OCI-LY7 (cell line): ENCODE measurements at regions not wholly inside any gene's neighbourhood (a gene's known extent, or its start where the extent isn't known, plus 50 kb on each side); places are given as distances from the start of the nearest gene placed in this dataset.
"Not testable (repeated sequence)": the region's sequence is repeated elsewhere in the genome, so short reads cannot be mapped to it uniquely, and the experiment has no call there.

Experiments
- BruUV-seq: library from RNA; stranded (reverse); fragments of 400-500 nt; replicated peaks from 2 replicates; lab custom pipeline; 2021; lab: Mats Ljungman, UMichigan
- CTCF ChIA-PET: fragments of 300-600 bp; sonication (Branson Sonifier 250); formaldehyde crosslinking; loops from one replicate; lab custom pipeline; 2022; ENCODE audit warnings: antibody characterized with exemption; ENCODE audit not compliant: unreplicated experiment; lab: Charles Lee
- POLR2A ChIA-PET: fragments of 300-600 bp; sonication (Branson Sonifier 250); formaldehyde crosslinking; loops from one replicate; lab custom pipeline; 2022; ENCODE audit warnings: antibody characterized with exemption; lab: Charles Lee
- DNase-seq: peaks from one replicate; pipeline ENCODE4 v3.0.0-alpha.2; 2015; ENCODE audit warnings: low spot score
- H2AFZ ChIP-seq: fragments of 200-600 bp; sonication (generic), shearing (Covaris generic); 2 replicates; pipeline ENCODE4 v1.6.1; 2014; ENCODE audit warnings: mild to moderate bottlenecking, antibody characterized with exemption, low read length, moderate library complexity
- H3K27ac ChIP-seq: fragments of 200-600 bp; sonication (generic); 2 replicates; pipeline ENCODE4 v1.5.1; 2014; ENCODE audit warnings: mixed run types, low read depth, mild to moderate bottlenecking, moderate library complexity, low read length, inconsistent platforms; ENCODE audit not compliant: poor library complexity, severe bottlenecking
- H3K36me3 ChIP-seq: fragments of 200-600 bp; sonication (generic); 2 replicates; pipeline ENCODE4 v1.6.1; 2014; ENCODE audit warnings: mild to moderate bottlenecking, antibody characterized with exemption, low read length, moderate library complexity, mixed read lengths; ENCODE audit not compliant: insufficient read depth
- H3K4me1 ChIP-seq: fragments of 200-600 bp; sonication (generic); 2 replicates; pipeline ENCODE4 v1.5.1; 2014; ENCODE audit warnings: mild to moderate bottlenecking, low read length; ENCODE audit not compliant: insufficient read depth, poor library complexity, severe bottlenecking
- H3K4me2 ChIP-seq: fragments of 200-600 bp; sonication (generic); 2 replicates; pipeline ENCODE4 v1.6.1; 2014; ENCODE audit warnings: mild to moderate bottlenecking, low read length
- H3K4me3 ChIP-seq: fragments of 200-600 bp; sonication (generic); 2 replicates; pipeline ENCODE4 v1.5.1; 2014; ENCODE audit warnings: mild to moderate bottlenecking, low read depth, low read length; ENCODE audit not compliant: poor library complexity, severe bottlenecking
- H3K79me2 ChIP-seq: fragments of 200-600 bp; sonication (generic); 2 replicates; pipeline ENCODE4 v1.6.1; 2016; ENCODE audit warnings: low read depth, mild to moderate bottlenecking, low read length, moderate library complexity, mixed read lengths; ENCODE audit not compliant: insufficient read depth
- H3K9me2 ChIP-seq: fragments of 200-600 bp; sonication (generic); 2 replicates; pipeline ENCODE4 v1.6.1; 2016; ENCODE audit warnings: mild to moderate bottlenecking, low read length, mixed read lengths; ENCODE audit not compliant: insufficient read depth
- H3K9me3 ChIP-seq: fragments of 200-600 bp; sonication (generic); 2 replicates; pipeline ENCODE4 v1.6.1; 2014; ENCODE audit warnings: mild to moderate bottlenecking, mixed run types, low read length, mixed read lengths
- H4K20me1 ChIP-seq: fragments of 200-600 bp; sonication (generic); 2 replicates; pipeline ENCODE4 v1.6.1; 2014; ENCODE audit warnings: mild to moderate bottlenecking, antibody characterized with exemption, low read length, moderate library complexity, mixed read lengths; ENCODE audit not compliant: insufficient read depth
- EZH2phosphoT487 ChIP-seq: fragments of 200-600 bp; sonication (generic); IDR thresholded peaks from 2 replicates; pipeline ENCODE4 v1.6.1; 2018; ENCODE audit warnings: low read depth, borderline replicate concordance, mild to moderate bottlenecking, mixed run types, antibody characterized with exemption, low read length, moderate library complexity, mixed read lengths
- intact Hi-C: fragments of 100-400 bp; cut with micrococcal nuclease; formaldehyde crosslinking; loops from one replicate; pipeline ENCODE4 v1.10.0; 2022; ENCODE audit not compliant: unreplicated experiment
- TF ChIP-seq, protein P1 (sequence below): fragments of 200-600 bp; sonication (generic); conservative IDR thresholded peaks from 2 replicates; pipeline ENCODE4 v1.5.1; 2014; ENCODE audit warnings: mild to moderate bottlenecking, antibody characterized with exemption, low read length, moderate library complexity, mixed read lengths

DNA sequence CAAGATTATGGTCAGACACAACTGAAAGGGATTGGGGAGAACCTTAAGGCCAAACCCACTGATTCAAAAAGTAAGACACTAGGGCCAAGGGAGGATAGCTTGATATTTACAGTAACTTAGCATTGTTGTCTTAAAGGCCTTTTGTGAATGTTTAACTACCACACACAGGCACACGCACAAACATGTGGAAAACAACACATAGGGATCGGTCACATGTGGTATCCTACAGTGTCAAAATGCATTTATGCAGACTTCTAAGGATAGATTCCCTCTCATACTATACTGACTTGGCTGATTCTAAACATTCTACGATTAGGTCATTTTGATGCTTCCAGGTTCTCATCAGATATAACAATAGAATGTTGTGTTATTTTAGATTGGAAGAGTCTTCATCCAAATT, 638.9 kb upstream of the LRRTM1 start:
- H3K27ac ChIP-seq = no peak overlapping the region
- H3K4me2 ChIP-seq = no peak overlapping the region
- no TSS peak for BruUV-seq
- H3K9me3 ChIP-seq = no peaks in the 10 kb centered on the region
- no peaks in the 10 kb centered on the region for H4K20me1 ChIP-seq
- intact Hi-C loops = no loop called here
- H3K9me2 ChIP-seq = no peaks in the 10 kb centered on the region
- H3K4me1 ChIP-seq = no peaks in the 10 kb centered on the region
- H3K79me2 ChIP-seq = no peaks in the 10 kb centered on the region
- H3K4me3 ChIP-seq = no peak overlapping the region
- ChIA-PET POLR2A (interaction anchor here (0.7 to 0.8 kb wide), 4 partner anchors 11 to 300 kb away, joined by 3 to 5 read pairs (median 4); no protein-coding TSS in a partner anchor), CTCF (no interaction called here)
- no peaks in the 10 kb centered on the region for H3K36me3 ChIP-seq
- DNase-seq = no peak
- TF ChIP-seq, protein P1, sequence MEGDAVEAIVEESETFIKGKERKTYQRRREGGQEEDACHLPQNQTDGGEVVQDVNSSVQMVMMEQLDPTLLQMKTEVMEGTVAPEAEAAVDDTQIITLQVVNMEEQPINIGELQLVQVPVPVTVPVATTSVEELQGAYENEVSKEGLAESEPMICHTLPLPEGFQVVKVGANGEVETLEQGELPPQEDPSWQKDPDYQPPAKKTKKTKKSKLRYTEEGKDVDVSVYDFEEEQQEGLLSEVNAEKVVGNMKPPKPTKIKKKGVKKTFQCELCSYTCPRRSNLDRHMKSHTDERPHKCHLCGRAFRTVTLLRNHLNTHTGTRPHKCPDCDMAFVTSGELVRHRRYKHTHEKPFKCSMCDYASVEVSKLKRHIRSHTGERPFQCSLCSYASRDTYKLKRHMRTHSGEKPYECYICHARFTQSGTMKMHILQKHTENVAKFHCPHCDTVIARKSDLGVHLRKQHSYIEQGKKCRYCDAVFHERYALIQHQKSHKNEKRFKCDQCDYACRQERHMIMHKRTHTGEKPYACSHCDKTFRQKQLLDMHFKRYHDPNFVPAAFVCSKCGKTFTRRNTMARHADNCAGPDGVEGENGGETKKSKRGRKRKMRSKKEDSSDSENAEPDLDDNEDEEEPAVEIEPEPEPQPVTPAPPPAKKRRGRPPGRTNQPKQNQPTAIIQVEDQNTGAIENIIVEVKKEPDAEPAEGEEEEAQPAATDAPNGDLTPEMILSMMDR = no peak
- TF ChIP-seq EZH2phosphoT487 = no peak
- no peak overlapping the region for H2AFZ ChIP-seq

DNA sequence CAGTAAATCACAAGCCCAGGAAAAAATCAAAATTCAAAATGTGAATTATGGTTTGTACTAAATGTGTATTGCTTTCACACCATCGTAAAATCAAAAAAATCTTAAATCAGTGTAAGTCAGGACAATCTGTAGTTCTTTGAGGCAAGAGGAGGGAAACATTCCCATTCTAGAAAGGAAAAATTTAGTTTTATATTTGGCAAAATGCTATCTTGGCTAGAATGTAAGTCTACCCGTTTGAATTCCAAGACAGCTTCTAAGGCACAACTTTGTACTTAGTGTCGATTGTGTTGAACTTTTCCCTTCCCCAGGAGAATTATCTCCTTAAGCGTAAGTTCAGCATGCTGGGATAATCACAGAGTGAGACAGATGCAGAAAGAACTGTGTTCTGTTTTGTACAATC, 638.2 kb upstream of the LRRTM1 start:
- Histone ChIP-seq H3K36me3 (no peaks in the 10 kb centered on the region), H4K20me1 (no peaks in the 10 kb centered on the region), H3K4me2 (no peak overlapping the region), H3K9me3 (no peaks in the 10 kb centered on the region), H3K4me1 (no peaks in the 10 kb centered on the region), H3K4me3 (no peak overlapping the region), H3K27ac (no peak overlapping the region), H3K79me2 (no peaks in the 10 kb centered on the region), H2AFZ (no peak overlapping the region), H3K9me2 (no peaks in the 10 kb centered on the region)
- ChIA-PET CTCF (no interaction called here), POLR2A (interaction anchor here (0.7 to 0.8 kb wide), 4 partner anchors 12 to 299 kb away, joined by 3 to 5 read pairs (median 4); no protein-coding TSS in a partner anchor)
- intact Hi-C loops = no loop called here
- DNase-seq = no peak
- no peak for TF ChIP-seq EZH2phosphoT487
- TF ChIP-seq, protein P1 = no peak
- BruUV-seq = no TSS peak

DNA sequence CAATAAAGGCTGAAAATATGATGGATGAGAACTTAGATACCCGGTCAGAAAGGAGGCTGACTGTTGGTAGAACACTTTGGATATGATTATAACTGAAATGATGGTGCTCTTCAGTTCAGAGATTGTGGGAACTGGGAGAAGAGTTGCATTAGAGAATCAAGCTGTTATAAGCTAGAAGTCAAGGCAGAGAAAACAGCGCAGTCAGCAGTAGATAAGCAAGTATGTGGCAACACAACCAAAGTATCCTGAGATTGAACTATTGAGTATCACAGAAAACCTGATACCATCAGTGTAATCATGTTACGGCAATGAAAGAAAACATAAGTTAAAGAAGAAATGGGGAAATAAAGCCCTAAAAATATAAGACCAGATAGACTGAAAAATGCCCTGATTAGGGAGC, 633.9 kb upstream of the LRRTM1 start:
- H3K9me2 ChIP-seq = no peaks in the 10 kb centered on the region
- BruUV-seq = no TSS peak
- POLR2A ChIA-PET = no interaction called here

DNA sequence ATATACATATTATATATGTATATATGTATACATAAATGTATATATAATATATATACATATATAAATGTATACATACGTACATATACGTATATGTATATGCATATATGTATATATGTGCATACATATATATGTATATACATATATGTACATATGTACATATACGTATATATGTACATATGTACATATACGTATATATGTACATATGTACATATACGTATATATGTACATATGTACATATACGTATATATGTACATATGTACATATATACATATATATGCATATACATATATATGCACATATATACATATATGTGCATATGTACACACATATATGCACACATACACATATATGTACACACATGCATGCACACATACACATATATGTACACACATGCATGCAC, 627.3 kb upstream of the LRRTM1 start:
- H3K4me3 ChIP-seq, DNase-seq, H3K27ac ChIP-seq, H3K79me2 ChIP-seq, CTCF ChIA-PET, BruUV-seq, POLR2A ChIA-PET, H3K36me3 ChIP-seq, H4K20me1 ChIP-seq, H3K4me2 ChIP-seq, H3K4me1 ChIP-seq, H3K9me2 ChIP-seq, H2AFZ ChIP-seq, intact Hi-C loops: not testable (repeated sequence)
- peaks cover 18% of the 10 kb centered on the region for H3K9me3 ChIP-seq

More for the DNA sequence above, 633.9 kb upstream of the LRRTM1 start:
- Histone ChIP-seq H3K4me3 (no peak overlapping the region), H3K4me1 (no peaks in the 10 kb centered on the region), H3K79me2 (no peaks in the 10 kb centered on the region), H3K27ac (no peak overlapping the region), H3K4me2 (no peak overlapping the region), H3K9me3 (no peaks in the 10 kb centered on the region), H2AFZ (no peak overlapping the region), H4K20me1 (no peaks in the 10 kb centered on the region), H3K36me3 (no peaks in the 10 kb centered on the region)
- no peak for DNase-seq
- intact Hi-C loops = loop anchor here (2.0 kb wide), 1 partner anchor 24 kb away; no protein-coding TSS in a partner anchor
- CTCF ChIA-PET = no interaction called here
- TF ChIP-seq, protein P1 = no peak
- TF ChIP-seq EZH2phosphoT487 = no peak
